Epidermal melanocyte (primary cell): ENCODE measurements at regions not wholly inside any gene's neighbourhood (a gene's known extent, or its start where the extent isn't known, plus 50 kb on each side); places are given as distances from the start of the nearest gene placed in this dataset.

ENCODE experiments used
- DNase-seq: peaks from one replicate; pipeline ENCODE4 v3.0.0; 2011; ENCODE audit warnings: low spot score; ENCODE audit not compliant: insufficient read length

- no peak for DNase-seq
Observed at GRCh38 chr1:30488324-30488913, 235.0 kb downstream of the MATN1 start.

DNA sequence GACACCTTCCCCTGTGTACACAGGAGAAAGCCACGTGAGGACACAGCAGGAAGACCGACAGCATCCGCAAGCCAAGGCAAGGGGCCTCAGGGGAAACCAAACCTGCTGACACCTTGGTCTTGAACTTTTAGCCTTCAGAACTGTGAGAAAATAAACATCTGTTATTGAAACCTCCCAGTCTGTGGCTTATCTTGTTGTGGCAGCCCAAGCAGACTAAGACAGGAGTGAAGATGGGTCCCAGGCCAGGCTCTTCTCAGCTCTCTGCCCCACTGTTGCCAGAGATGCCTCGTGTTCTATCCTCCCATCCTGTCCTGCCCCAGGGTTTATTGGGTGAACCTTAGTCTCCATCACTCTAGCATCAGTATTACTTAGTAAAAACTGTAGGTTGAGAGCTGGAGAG, 236.3 kb downstream of the MATN1 start:
- DNase-seq: no peak

DNA sequence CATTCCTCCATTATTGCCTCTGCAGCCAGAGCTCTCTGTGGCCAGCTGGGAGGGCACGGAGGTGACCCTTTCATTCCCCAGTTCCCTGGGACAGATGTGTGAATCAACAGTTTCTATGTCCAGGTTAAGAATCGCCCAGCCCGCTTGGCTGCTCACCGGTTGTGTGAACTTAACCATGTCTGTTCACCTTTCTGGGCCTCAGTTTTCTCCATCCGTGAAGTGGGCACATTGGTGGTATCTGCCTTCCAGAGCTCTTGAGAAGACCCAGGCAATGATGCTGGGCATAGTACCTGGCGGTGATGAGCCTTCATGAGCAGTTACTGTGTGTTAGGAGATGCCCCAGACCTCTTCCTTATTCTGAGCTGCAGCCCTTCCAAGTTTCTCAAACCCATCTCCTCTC, 238.3 kb downstream of the MATN1 start:
- no peak for DNase-seq

GRCh38 chr1:30484668-30485067, 238.7 kb downstream of the MATN1 start:
- DNase-seq: no peak

- DNase-seq: no peak
Observed at GRCh38 chr1:30479575-30479974, 243.8 kb downstream of the MATN1 start.

DNA sequence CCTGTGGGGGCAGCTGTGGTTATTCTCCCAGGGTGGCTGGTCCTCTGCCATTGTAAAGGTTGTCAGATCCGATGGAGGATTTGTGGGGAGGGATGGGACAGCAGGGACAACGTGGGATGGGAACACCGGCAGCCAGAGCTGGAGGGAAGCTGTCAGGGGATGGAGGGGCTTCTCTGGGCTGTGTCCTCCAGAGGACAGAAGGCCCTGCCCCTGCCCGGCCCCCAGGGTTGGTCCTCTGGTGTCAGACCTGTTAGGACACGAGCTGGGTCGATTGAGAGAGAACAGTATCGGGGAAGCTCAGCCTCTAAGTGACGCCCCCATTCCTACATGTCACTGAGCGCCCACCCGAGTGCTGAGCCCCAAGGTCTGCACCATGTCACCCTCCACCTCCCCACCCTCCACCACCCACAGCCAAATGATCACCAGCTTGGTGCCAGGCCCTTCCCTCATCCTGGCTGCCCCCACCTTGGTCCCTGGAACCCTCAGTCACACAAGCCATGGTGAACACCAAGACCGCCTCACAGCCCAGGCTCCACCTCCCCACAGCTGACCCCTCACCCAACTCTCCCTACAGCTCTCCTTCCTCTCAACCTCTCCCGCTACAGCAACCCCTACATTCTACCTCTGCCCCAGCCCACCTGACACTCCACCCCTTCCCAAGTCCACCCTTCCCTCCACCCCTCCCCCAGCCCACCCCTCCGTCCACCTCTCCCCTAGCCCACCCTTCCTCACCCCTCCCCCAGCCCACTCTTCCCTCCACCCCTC, 244.4 kb downstream of the MATN1 start:
- DNase-seq: no peak

DNA sequence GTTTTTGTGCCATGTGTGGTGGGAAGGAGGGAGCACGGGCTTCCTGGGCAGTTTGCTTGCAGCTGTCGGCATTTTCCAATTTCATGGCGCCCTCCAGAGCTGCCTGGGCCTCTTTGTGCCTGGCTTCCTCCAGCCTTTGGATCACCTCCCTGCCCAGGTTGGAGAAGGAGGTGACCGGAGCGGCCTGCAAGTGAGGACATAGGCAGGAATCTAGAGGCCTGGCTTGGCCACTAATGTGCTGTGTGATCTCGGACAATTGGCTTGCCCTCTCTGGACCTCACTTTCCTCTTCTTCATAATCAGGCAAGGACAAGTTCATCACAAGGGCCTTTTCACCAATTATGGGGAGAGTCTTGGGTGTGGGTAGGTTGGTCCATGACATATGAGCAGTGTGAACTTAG, 245.1 kb downstream of the MATN1 start:
- DNase-seq: no peak

GRCh38 chr1:30477588-30477987, 245.8 kb downstream of the MATN1 start:
- DNase-seq: no peak

- DNase-seq: no peak
Observed at GRCh38 chr1:30476911-30477459, 246.4 kb downstream of the MATN1 start.

GRCh38 chr1:30476476-30476875, 246.9 kb downstream of the MATN1 start:
- no peak for DNase-seq

- no peak for DNase-seq
Observed at GRCh38 chr1:30475966-30476365, 247.4 kb downstream of the MATN1 start.

DNA sequence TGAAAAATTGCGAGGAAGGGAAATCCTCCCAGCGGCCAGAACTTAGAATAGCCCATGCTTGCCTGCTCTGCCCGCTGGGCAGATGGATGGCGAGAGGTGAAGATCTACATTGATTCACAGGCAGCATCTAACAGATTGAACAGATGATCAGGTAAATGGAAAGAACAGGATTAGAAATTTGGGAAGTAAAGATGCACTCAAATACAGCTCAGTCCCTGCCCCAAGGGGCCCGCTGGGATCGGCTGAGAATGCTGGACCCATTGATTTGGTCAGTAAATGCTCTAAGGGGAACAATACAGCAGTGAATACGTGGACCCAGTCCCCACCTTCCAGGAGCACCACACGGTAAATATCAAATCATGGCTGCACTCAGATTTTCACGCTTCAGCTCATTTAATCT, 248.2 kb downstream of the MATN1 start:
- no peak for DNase-seq

- no peak for DNase-seq
Observed at GRCh38 chr1:30474818-30475200, 248.6 kb downstream of the MATN1 start.

GRCh38 chr1:30473922-30474817, 249.2 kb downstream of the MATN1 start:
- no peak for DNase-seq

DNA sequence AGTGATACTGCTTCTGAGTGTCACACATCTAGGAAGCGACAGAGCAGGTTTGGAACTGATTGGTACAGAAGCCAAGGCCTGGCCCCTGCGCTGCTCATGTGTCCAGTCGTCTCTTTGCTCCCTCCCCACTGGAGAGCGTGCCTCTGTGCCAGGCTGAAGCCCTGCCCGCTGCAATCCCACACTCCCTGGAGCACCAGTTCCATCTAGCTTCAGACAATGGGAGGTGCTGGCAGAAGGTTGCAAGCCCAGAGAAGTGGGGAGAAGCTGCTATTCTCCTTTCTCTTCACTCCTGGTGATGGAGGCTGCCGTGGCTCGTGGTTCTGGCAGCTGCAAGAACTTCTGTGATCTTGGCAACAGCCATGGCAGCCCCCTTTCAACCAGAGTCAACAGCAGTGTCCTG, 250.9 kb downstream of the MATN1 start:
- DNase-seq: no peak

- no peak for DNase-seq
Observed at GRCh38 chr1:30472009-30472408, 251.4 kb downstream of the MATN1 start.

- DNase-seq: no peak
Observed at GRCh38 chr1:30471307-30471706, 252.1 kb downstream of the MATN1 start.

DNA sequence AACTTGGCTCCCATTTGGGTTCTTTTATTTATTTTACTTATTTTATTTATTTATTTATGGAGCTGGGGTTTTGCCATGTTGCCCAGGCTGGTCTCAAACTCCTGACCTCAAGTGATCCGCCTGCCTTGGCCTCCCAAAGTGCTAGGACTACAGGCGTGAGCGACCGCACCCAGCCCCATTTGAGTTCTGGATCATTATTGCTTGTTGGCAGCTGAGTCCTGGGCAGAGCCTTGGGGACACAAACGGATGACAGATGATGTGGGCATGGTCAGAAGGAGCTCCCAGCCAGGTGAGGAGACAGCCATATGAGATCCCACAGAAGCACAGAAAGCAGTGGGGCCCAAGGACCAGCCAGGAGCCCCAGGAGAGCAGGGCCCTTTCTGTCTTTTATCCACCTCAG, 254.0 kb downstream of the MATN1 start:
- DNase-seq: no peak

GRCh38 chr1:30467101-30467500, 256.3 kb downstream of the MATN1 start:
- DNase-seq: no peak

DNA sequence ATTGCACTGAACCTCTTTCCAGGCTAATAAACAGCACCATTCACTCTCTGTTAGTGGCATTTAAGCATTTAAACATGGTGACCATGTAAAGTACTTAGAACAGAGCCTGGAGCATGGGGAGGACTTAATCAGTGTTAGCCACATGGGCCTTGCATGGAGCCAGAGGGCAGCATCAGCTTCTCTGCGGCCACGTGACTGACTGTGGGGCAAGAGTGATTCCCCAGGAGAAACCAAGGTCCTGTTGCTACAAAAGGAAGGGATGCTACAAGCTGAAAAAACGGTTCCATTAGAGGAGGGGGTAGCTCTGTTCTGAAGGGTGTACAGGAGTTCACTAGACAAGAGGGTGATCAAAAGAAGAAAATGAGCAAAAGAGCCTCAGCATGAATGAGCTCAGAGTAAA, 256.8 kb downstream of the MATN1 start:
- no peak for DNase-seq

- DNase-seq: no peak
Observed at GRCh38 chr1:30466026-30466425, 257.4 kb downstream of the MATN1 start.

DNA sequence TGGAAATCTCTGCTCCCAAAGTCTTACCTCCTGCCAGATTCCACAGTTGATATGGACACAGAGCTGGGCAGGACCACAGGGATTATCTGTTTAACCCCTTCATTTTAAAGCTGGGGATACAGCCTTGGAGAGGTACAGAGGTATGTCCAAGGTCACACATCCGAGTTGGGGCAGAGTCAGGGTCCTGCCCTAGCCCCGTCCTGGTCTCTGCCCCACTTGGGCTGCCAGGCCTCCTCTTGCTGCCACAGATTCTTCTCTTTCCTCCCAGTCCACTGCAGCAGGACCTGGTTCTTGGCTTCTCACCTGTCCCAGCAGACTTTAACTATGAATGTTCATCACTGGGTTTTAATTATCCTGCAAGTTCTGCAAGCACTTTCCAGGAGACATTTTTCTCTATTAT, 258.3 kb downstream of the MATN1 start:
- DNase-seq: no peak
